Islet precursor cell (in vitro differentiated cells): ENCODE measurements at regions not wholly inside any gene's neighbourhood (a gene's known extent, or its start where the extent isn't known, plus 50 kb on each side); places are given as distances from the start of the nearest gene placed in this dataset.

Experiments
- DNase-seq: peaks from one replicate; pipeline ENCODE4 v3.0.0-alpha.2; 2018

GRCh38 chr6:130314271-130314670 is 51.5 kb upstream of the TMEM200A start:
- DNase-seq, result no peak

- no peak for DNase-seq
These were observed 52.6 kb upstream of the TMEM200A start for GRCh38 chr6:130313206-130313605.

GRCh38 chr6:130309028-130309427 is 56.8 kb upstream of the TMEM200A start:
- DNase-seq, result no peak

GRCh38 chr6:130307752-130308361 is 58.0 kb upstream of the TMEM200A start:
- no peak for DNase-seq

GRCh38 chr6:130306377-130306776 is 59.4 kb upstream of the TMEM200A start:
- no peak for DNase-seq

- no peak for DNase-seq
These were observed 62.4 kb upstream of the TMEM200A start for GRCh38 chr6:130303431-130303830.

GRCh38 chr6:130298258-130298657 is 67.6 kb upstream of the TMEM200A start:
- no peak for DNase-seq

GRCh38 chr6:130296854-130297253 is 69.0 kb upstream of the TMEM200A start:
- no peak for DNase-seq

GRCh38 chr6:130293800-130294199 is 71.0 kb upstream of the SAMD3 start:
- DNase-seq, result peak; percentile 69

GRCh38 chr6:130288065-130288464 is 65.3 kb upstream of the SAMD3 start:
- no peak for DNase-seq

GRCh38 chr6:130282234-130282995 is 59.7 kb upstream of the SAMD3 start:
- peak; percentile 47 for DNase-seq

- DNase-seq, result no peak
These were observed 53.8 kb upstream of the SAMD3 start for GRCh38 chr6:130276507-130276906.

- no peak for DNase-seq
These were observed 51.3 kb upstream of the SAMD3 start for GRCh38 chr6:130274007-130274406.
